ENCODE measurements at regions not wholly inside any gene's neighbourhood (a gene's known extent, or its start where the extent isn't known, plus 50 kb on each side); places are given as distances from the start of the nearest gene placed in this dataset.

- Histone ChIP-seq H3K36me3 (ENCODE audit: control insufficient read depth in 2 of 2, insufficient read depth in 2 of 2, low read length in 1 of 2) (no peaks in the 10 kb centered on the region), H3K79me2 (ENCODE audit: control insufficient read depth, insufficient read depth, low read length) (no peaks in the 10 kb centered on the region), H3K27me3 (replicated peaks in 1 of 2; ENCODE audit: control insufficient read depth in 2 of 2, insufficient read depth in 2 of 2, low read length in 1 of 2) (no peaks in the 10 kb centered on the region; a peak in 1 of 4 replicates), H3K4me1 (ENCODE audit: control insufficient read depth, insufficient read depth, low read length) (peaks cover 5% of the 10 kb centered on the region; the same call in 1 of the 2 replicates), H3K9ac (ENCODE audit: control insufficient read depth, insufficient read depth, low read length) (no peak overlapping the region), H3K4me3 (no peak overlapping the region), H4K20me1 (ENCODE audit: control insufficient read depth, insufficient read depth) (no peaks in the 10 kb centered on the region), H3K9me3 (replicated peaks; ENCODE audit: control insufficient read depth, insufficient read depth, low read length) (no peaks in the 10 kb centered on the region), H2AFZ (ENCODE audit: control insufficient read depth, low read depth, low read length) (no peak overlapping the region), H3K27ac (ENCODE audit: control insufficient read depth, insufficient read depth) (no peak overlapping the region), H3K4me2 (ENCODE audit: control insufficient read depth, insufficient read depth) (no peak overlapping the region)
- no peak for DNase-seq (ENCODE audit: low read depth, low spot score)
- WGBS (ENCODE audit: insufficient coverage, insufficient replicate concordance, low lambda C conversion rate, missing lambda C conversion rate), result 63% methylated on average over 5 of the region's 5 CpGs
- ATAC-seq, result no peak
- POLR2A ChIA-PET, result no interaction called here
- RAD21 ChIA-PET (ENCODE audit: unreplicated experiment), result no interaction called here
- FAIRE-seq, result no peak
- BruUV-seq (replicated peaks), result no TSS peak
- TF ChIP-seq RCOR1 (conservative IDR thresholded peaks at IDR 0.05; ENCODE audit: low read depth, low read length), result no peak
- TF ChIP-seq HCFC1 (IDR thresholded peaks at IDR 0.05; ENCODE audit: low read length), result no peak
- TF ChIP-seq ETV6 (conservative IDR thresholded peaks at IDR 0.05 in 1 of 2, IDR thresholded peaks at IDR 0.05 in 1 of 2; ENCODE audit: borderline replicate concordance in 1 of 2, low read depth in 1 of 2), result no peak
- TF ChIP-seq USF1 (IDR thresholded peaks at IDR 0.05; ENCODE audit: borderline replicate concordance, extremely low read length, insufficient read depth, low read depth, low read length), result no peak
- TF ChIP-seq, protein P1, sequence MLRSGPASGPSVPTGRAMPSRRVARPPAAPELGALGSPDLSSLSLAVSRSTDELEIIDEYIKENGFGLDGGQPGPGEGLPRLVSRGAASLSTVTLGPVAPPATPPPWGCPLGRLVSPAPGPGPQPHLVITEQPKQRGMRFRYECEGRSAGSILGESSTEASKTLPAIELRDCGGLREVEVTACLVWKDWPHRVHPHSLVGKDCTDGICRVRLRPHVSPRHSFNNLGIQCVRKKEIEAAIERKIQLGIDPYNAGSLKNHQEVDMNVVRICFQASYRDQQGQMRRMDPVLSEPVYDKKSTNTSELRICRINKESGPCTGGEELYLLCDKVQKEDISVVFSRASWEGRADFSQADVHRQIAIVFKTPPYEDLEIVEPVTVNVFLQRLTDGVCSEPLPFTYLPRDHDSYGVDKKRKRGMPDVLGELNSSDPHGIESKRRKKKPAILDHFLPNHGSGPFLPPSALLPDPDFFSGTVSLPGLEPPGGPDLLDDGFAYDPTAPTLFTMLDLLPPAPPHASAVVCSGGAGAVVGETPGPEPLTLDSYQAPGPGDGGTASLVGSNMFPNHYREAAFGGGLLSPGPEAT (IDR thresholded peaks at IDR 0.05; ENCODE audit: low read depth), result no peak
- no peak for TF ChIP-seq CEBPZ (IDR thresholded peaks at IDR 0.05; ENCODE audit: low read depth, low read length)
- no peak for TF ChIP-seq PAX5 (IDR thresholded peaks at IDR 0.05; ENCODE audit: borderline replicate concordance, low read depth, low read length)
- no peak for TF ChIP-seq RAD51 (IDR thresholded peaks at IDR 0.05)
- no peak for TF ChIP-seq JUNB (IDR thresholded peaks at IDR 0.05)
- in situ Hi-C loops (cut with MboI) (no loop called here), intact Hi-C loops (cut with micrococcal nuclease; ENCODE audit: unreplicated experiment) (no loop called here)
- CTCF ChIA-PET, result interaction anchor here (1.2 kb wide), 1 partner anchor 9 kb away, joined by 3 read pairs; no protein-coding TSS in a partner anchor
- SMC1A ChIA-PET (ENCODE audit: uncharacterized antibody, unreplicated experiment), result no interaction called here
Measured at GRCh38 chr2:190810981-190811587, 69.5 kb upstream of the GLS start.
